HEK293T (cell line): ENCODE measurements at regions not wholly inside any gene's neighbourhood (a gene's known extent, or its start where the extent isn't known, plus 50 kb on each side); places are given as distances from the start of the nearest gene placed in this dataset.

Experiments used
- BHLHE40 ChIP-seq: fragments of 450-650 bp; IDR thresholded peaks from 2 replicates; pipeline ENCODE4 v1.6.1; 2016; ENCODE audit warnings: mild to moderate bottlenecking, moderate library complexity, borderline replicate concordance
- ELF4 ChIP-seq: fragments of 450-650 bp; IDR thresholded peaks from 2 replicates; pipeline ENCODE4 v1.6.1; 2017; ENCODE audit warnings: antibody characterized with exemption
- FOXA1 ChIP-seq: fragments of 450-650 bp; IDR thresholded peaks from 2 replicates; pipeline ENCODE4 v1.6.1; 2016; ENCODE audit warnings: mild to moderate bottlenecking
- FOXK2 ChIP-seq: fragments of 450-650 bp; IDR thresholded peaks from 2 replicates; pipeline ENCODE4 v1.6.1; 2016; ENCODE audit warnings: mild to moderate bottlenecking
- FOXM1 ChIP-seq: fragments of 450-650 bp; IDR thresholded peaks from 2 replicates; pipeline ENCODE4 v1.6.1; 2017; ENCODE audit warnings: mild to moderate bottlenecking, borderline replicate concordance
- HDGF ChIP-seq: fragments of 450-650 bp; IDR thresholded peaks from 2 replicates; pipeline ENCODE4 v1.6.1; 2017; ENCODE audit warnings: antibody characterized with exemption, borderline replicate concordance
- LEF1 ChIP-seq: fragments of 450-650 bp; IDR thresholded peaks from 2 replicates; pipeline ENCODE4 v1.6.1; 2017; ENCODE audit warnings: mild to moderate bottlenecking, borderline replicate concordance
- NFRKB ChIP-seq: fragments of 450-650 bp; IDR thresholded peaks from 2 replicates; pipeline ENCODE4 v1.6.1; 2016; ENCODE audit warnings: mild to moderate bottlenecking, moderate library complexity
- SP1 ChIP-seq: fragments of 450-650 bp; IDR thresholded peaks from 2 replicates; pipeline ENCODE4 v1.6.1; 2017
- SUZ12 ChIP-seq: fragments of 450-650 bp; IDR thresholded peaks from 2 replicates; pipeline ENCODE4 v1.6.1; 2016; ENCODE audit warnings: mild to moderate bottlenecking

DNA sequence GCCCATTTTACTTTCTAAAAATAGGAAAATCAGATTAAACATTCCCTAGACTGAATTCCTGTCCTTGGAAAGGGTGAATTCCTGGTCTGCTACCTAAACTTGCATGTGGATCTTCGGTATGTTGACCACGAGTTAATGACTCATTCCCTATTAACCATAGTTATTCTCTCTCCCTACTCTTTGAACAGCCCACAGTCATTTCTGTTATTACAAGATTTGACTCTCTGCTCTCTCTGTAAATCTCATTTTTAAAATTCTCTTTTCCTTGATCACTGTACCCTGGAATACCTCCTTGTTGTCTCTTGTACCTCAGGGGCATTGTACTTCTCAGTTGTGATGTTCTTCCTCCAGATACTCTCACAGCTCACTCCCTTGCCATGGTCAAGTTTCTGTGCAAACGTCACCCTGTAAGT lies 92.0 kb upstream of the GULP1 start:
- TF ChIP-seq BHLHE40 (no peak), NFRKB (no peak), HDGF (no peak), FOXK2 (no peak), SP1 (no peak), FOXM1 (no peak), ELF4 (no peak), SUZ12 (no peak), FOXA1 (no peak), LEF1 (no peak)
